C4-2B (cell line): ENCODE measurements at regions not wholly inside any gene's neighbourhood (a gene's known extent, or its start where the extent isn't known, plus 50 kb on each side); places are given as distances from the start of the nearest gene placed in this dataset.
"Not testable (repeated sequence)": the region's sequence is repeated elsewhere in the genome, so short reads cannot be mapped to it uniquely, and the experiment has no call there.

ENCODE experiments used
- H3K27ac ChIP-seq: fragments of 450-650 bp; 2 replicates; pipeline ENCODE4 v1.5.1; 2017
- ZFX ChIP-seq: fragments of 450-650 bp; IDR thresholded peaks from 2 replicates; pipeline ENCODE4 v1.6.1; 2017
- TF ChIP-seq, protein P1 (sequence below): fragments of 450-650 bp; conservative IDR thresholded peaks from 2 replicates; pipeline ENCODE4 v1.5.1; 2017; ENCODE audit warnings: mild to moderate bottlenecking

DNA sequence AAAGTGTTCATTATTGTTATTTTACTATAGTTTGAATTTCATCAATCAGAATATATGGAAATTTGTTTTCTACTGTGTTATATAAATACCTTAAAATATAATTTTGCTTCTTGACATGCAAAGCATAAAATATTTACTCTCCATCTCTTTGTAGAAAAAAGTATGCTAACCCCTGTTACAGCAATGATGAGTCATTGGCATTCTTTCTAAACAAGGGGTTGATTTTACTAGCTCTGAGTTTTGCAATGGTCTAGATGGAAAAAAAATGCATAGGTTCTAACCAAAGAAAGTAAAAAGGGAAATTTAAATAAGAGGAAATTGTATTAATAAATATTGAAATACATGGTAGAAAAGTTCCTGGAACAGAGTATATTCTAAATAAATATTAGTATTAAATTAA is 990.2 kb upstream of the ATXN7L3B start:
- no peak overlapping the region for H3K27ac ChIP-seq
- no peak for TF ChIP-seq ZFX
- TF ChIP-seq, protein P1, sequence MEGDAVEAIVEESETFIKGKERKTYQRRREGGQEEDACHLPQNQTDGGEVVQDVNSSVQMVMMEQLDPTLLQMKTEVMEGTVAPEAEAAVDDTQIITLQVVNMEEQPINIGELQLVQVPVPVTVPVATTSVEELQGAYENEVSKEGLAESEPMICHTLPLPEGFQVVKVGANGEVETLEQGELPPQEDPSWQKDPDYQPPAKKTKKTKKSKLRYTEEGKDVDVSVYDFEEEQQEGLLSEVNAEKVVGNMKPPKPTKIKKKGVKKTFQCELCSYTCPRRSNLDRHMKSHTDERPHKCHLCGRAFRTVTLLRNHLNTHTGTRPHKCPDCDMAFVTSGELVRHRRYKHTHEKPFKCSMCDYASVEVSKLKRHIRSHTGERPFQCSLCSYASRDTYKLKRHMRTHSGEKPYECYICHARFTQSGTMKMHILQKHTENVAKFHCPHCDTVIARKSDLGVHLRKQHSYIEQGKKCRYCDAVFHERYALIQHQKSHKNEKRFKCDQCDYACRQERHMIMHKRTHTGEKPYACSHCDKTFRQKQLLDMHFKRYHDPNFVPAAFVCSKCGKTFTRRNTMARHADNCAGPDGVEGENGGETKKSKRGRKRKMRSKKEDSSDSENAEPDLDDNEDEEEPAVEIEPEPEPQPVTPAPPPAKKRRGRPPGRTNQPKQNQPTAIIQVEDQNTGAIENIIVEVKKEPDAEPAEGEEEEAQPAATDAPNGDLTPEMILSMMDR: no peak

DNA sequence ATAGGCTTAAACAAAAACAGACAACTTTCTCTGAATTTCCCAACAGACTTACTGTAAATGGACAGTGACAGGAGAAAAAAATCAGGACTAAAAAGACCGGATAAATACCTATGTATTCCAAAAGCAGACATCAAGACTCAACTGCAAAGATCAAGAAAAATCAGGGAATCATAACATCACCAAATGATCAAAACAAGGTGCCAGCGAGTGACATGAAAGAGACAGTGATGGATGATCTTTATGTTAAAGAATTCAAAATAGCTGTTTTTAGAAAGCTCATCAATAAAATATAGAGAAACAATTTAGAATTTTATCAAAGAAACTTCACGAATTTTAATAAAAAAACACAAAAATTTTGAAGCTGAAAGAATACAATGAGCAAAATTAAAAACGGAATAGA is 952.5 kb upstream of the ATXN7L3B start:
- TF ChIP-seq, protein P1: no peak
- TF ChIP-seq ZFX: no peak

DNA sequence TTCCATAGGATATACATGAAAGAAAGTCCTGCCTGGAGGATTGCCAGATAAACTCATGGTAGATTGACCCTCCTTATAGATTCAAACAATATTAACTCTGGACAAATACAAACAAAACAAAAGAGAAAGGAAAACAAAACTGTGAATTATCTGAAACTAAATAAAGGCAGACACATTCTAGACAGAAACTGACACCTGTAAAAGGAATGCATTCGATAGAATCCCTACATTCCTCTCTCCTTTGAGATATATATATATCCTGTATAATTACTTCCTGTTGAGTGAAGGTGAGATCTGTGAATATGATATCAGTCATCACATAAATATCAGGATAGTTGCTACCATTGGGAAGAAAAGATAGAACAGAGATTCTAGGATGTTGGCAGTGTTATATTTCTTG is 948.4 kb upstream of the ATXN7L3B start:
- TF ChIP-seq, protein P1: no peak
- no peak for TF ChIP-seq ZFX
- no peak overlapping the region for H3K27ac ChIP-seq

More for the DNA sequence above, 952.5 kb upstream of the ATXN7L3B start:
- no peak overlapping the region for H3K27ac ChIP-seq

DNA sequence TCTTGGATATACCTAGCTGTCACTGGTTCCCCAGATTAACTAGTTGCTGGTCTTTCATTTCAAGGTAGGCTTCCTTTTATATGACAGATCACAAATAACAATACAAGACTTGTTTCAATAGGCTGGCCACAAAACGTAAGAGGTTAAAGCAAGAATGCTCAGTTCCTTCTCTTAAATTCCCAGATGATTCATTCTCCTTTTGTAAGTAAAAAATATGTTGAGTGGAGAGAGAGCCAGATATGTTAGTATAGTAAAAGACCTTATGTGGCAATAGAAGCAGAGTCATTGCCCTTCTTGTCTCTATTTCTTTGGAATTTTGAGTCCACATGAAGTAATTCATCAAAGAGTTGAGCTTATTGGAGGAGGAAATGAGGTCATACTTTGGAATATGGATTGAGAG is 939.0 kb upstream of the ATXN7L3B start:
- H3K27ac ChIP-seq: no peak overlapping the region
- TF ChIP-seq ZFX: no peak
- TF ChIP-seq, protein P1: no peak

DNA sequence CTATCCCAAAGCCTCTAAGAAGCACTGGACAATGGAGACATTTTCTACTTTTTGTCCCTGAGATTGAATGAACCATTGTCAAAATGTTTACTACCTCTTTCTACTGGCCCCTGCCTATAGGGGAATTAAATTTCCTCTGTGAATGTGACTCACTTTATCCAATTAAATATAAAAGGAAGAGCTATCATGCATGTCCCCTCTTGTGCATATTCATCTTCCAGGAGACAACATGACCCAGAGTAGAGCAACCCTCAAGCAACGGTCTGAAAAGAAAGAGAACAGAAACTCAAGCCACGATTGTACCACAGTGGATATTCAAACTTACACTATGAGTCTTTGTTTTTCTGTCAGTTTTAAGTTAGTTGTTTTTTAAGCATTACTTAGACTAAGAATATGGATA is 938.4 kb upstream of the ATXN7L3B start:
- TF ChIP-seq ZFX: no peak
- TF ChIP-seq, protein P1: no peak
- no peak overlapping the region for H3K27ac ChIP-seq

DNA sequence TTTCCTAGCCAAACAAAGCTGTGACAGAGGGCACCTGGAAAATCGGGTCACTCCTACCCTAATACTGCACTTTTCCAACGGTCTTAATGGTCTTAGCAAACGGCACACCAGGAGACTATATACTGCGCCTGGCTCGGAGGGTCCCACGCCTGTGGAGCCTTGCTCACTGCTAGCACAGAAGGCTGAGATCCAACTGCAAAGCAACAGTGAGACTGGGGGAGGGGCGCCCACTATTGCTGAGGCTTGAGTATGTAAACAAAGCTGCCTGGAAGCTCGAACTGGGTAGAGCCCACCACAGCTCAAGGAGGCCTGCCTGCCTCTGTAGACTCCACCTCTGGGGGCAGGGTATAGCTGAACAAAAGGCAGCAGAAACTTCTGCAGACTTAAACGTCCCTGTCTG is 931.7 kb upstream of the ATXN7L3B start:
- H3K27ac ChIP-seq: not testable (repeated sequence)

DNA sequence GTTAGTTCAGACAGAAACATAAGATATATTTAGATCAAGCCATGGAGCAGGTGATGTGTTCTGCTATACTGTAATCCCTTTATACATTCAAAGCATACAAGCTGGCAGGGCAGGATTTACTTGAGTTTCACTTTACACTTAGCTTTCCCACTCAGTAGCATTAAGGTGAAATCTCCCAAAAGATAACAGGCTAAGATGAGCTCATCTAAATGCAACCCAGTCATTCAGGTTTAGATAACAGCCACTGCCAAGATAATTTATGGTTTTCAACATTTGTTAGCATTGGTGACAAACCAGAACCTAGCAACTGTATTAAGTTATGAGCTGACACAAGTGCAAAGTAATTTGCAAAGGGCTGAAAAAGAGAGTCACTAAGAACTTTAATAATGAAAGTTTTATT is 925.1 kb upstream of the ATXN7L3B start:
- no peak for TF ChIP-seq ZFX
- TF ChIP-seq, protein P1: no peak
- no peak overlapping the region for H3K27ac ChIP-seq

DNA sequence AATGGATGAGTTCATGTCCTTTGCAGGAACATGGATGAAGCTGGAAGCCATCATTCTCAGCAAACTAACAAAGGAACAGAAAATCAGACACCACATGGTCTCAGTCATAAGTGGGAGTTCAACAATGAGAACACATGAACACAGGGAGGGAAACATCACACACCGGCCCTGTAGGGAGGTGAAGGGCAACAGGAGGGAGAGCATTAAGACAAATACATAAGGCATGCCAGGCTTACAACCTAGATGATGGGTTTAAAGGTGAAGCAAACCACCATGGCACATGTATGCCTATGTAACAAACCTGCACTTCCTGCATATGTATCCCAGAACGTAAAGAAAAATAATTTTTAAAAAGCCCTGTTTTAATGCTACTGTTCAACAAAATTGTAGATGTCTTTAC is 914.2 kb upstream of the ATXN7L3B start:
- H3K27ac ChIP-seq: no peak overlapping the region
- TF ChIP-seq, protein P1: no peak
- TF ChIP-seq ZFX: no peak
